CD4-positive, alpha-beta T cell treated with Interleukin-1 beta for 1 hour (primary cell): ENCODE measurements at regions not wholly inside any gene's neighbourhood (a gene's known extent, or its start where the extent isn't known, plus 50 kb on each side); places are given as distances from the start of the nearest gene placed in this dataset.

Source experiments
- DNase-seq, 2 donors: peaks; one replicate each; pipeline ENCODE4 v3.0.0-alpha.2; 2020 to 2022

- no peak for DNase-seq
Observed at GRCh38 chr13:53885997-53886396, 857.4 kb downstream of the OLFM4 start.

GRCh38 chr13:53890696-53891095 lies 862.1 kb downstream of the OLFM4 start:
- no peak for DNase-seq

GRCh38 chr13:53901593-53901992 lies 873.0 kb downstream of the OLFM4 start:
- no peak for DNase-seq

- no peak for DNase-seq
Observed at GRCh38 chr13:53907891-53908290, 879.3 kb downstream of the OLFM4 start.

- DNase-seq: no peak
Observed at GRCh38 chr13:53920916-53921315, 892.3 kb downstream of the OLFM4 start.

- no peak for DNase-seq
Observed at GRCh38 chr13:53921473-53921872, 892.9 kb downstream of the OLFM4 start.

GRCh38 chr13:53941588-53942190 lies 913.1 kb downstream of the OLFM4 start:
- DNase-seq: no peak

GRCh38 chr13:53946500-53946899 lies 917.9 kb downstream of the OLFM4 start:
- no peak for DNase-seq

- DNase-seq: no peak
Observed at GRCh38 chr13:53953183-53953582, 924.6 kb downstream of the OLFM4 start.
